ENCODE measurements at regions not wholly inside any gene's neighbourhood (a gene's known extent, or its start where the extent isn't known, plus 50 kb on each side); places are given as distances from the start of the nearest gene placed in this dataset.
"Not testable (repeated sequence)": the region's sequence is repeated elsewhere in the genome, so short reads cannot be mapped to it uniquely, and the experiment has no call there.

DNA sequence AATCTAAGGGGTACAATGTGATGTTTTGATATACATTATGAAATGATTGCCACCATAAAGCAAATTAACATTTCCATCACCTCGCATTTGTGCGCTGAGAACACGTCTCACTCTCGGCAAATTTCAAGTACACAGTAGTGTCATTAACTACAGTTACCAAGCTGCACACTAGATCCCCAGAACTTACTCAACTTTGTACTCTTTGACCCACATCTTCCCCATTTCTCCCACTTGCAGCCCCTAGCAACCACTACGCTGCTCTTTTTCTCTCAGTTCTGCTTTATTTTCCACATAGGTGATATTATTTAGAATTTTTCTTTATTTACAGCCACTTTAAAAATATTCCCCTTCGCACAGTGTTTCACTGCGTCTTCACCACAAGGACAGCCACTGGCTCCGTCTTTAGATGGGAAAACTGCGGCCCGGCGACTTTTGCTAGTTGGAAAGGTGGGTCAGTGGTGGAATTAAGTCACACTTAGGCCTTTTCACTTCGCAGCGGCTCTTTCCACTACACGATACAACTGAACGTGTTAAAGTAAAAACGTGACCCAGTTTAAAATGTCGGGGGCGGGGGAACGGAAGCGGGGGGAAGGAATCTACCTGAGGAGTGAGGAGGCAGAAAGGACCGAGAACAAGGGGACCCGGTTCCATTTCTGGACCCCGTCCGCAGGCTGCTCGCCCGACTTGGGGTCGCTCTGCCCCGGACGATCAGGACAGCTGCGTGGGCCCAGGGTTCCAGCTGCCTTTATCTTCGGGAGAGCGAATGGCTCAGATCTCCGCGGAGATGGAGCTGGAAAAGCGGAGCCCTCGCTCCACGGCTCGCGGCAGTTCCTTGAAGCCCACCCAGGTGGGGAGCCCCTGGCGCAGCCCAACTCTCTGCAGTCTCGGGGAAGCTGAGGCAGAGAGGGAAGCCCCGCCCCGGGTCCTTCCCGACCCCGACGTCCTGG is 486.1 kb downstream of the UQCRFS1 start:
- no peak for DNase-seq

DNA sequence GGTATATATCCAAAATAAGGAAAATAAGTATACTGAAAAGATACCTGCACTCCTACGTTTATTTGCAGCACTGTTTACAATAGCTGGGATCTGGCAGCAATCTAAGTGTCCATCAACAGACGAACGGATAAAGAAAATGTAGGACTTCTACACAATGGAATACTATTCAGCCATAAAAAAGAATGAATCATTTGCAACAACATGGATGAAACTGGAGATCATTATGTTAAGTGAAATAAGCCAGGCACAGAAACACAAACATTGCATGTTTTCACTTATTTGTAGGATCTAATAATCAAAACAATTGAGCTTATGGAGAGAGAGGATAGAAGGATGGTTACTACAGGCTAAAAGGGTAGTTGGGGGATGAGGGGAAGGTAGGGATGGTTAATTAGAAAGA is 494.0 kb downstream of the UQCRFS1 start:
- no peak for DNase-seq

DNA sequence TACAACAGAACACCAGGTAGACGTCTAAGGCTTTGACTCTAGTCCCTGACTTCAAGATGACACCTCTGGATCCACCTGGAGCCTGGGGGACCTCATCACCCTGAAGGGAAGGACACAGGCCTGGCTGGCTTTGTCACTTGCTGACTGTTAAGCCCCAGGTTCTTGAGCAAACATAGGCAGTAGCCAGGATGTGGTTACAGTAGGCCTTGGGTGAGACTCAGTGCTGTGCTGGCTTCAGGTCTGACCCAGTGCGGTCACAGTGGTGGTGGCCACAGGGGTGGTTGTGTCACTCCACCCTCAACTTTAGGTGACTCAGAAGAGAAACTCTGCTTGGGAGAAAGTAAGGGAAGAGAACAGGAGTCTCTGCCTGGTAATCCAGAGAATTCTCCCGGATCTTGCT is 497.8 kb downstream of the UQCRFS1 start:
- no peak for DNase-seq

DNA sequence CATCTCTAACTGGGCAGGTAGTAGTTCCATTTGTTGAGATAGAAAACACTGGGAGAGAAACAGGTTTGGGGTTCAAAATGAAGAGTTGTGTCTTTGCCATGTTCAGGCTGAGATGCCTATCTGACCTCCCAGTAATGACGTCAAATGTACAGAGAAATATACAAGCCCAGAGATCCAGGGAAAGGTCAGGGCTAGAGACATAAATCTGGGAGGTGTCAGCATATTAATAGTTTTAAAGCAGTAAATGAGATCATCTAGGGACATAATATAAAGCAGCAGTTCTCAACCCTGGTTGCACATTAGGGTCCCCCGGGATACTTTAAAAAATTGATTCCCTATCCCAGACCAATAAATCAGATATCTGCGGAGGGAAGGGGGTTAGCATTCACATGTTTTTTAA is 501.5 kb downstream of the UQCRFS1 start:
- DNase-seq, result no peak

DNA sequence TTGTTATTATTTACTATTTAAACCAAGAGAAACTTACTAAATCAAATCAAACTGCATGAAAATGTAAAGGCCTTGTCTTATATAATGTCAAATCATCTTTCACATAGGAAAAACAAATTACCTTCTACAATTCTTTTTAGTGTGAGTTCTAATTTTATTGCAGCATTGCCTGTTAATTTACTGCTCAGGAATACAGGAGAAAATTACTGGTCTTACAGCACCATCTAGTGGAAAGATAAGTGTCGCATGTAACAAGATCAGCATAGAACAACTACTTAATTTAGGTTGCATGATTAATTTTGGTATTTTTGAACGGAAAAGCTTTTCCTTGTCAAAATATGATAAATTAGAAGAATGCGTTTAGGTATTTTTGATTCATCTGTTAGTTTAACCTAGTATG is 502.7 kb downstream of the UQCRFS1 start:
- DNase-seq, result peak in 1 of 2 experiments; percentile 73

DNA sequence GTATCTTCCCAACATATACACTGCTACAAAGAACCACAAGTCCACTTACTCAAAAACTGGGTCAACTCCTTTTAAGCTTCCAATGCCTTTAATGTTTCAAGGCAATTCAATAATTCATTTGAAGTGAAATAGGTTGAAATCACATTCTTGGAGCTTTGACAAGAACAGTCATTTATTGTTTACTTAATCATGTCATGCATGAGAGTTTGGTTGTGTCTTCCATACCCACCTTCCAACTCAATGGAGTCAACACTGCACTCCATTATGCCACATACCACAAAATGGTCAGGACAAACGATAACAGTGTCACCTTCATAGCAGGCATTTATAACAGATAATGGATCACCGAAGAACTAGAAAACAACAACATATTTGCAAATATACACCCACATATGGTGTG is 506.3 kb downstream of the UQCRFS1 start:
- no peak for DNase-seq

DNA sequence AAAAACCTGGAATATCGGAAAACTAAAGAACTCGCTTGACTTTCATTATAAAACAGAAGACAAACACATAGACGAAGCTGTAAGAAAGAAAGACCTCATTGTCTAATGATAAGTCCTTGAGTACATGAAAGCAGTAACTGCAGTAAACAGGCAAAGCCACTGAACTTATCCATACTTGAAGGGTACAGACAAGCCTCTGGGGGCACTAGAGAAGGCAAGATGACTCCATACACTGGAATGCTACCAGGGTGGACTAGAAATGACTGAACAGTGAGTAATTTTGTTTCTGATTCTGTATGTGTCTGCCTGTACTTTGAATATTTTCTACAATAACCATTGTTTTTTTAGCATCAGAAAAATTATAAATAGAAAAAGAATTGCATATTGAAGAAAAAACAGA is 507.9 kb downstream of the UQCRFS1 start:
- DNase-seq, result peak; percentile 83 to 92

DNA sequence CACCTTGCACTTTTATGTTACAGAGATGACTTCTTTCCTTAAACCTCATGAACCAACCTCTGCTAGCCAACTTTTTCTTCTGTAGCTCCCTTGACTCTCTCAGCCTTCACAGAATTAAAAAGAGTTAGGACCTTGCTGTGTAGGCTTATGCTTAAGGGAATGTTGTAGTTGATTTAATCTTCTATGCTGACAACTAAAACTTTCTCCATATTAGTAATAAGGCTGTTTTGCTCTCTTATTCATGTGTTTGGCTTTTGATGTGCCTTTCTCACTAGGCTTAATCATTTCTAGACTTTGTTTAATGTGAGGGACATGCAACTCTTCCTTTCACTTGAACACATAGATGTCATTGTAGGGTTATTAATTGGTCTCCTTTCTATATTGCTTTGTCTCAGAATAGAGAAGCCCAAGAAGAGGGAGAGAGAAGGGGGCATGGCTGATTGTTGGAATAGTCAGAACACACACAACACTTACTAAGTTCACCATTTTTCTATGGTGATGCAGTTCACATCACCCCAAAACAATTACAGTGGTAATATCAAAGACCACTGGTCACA is 509.5 kb downstream of the UQCRFS1 start:
- DNase-seq, result no peak

DNA sequence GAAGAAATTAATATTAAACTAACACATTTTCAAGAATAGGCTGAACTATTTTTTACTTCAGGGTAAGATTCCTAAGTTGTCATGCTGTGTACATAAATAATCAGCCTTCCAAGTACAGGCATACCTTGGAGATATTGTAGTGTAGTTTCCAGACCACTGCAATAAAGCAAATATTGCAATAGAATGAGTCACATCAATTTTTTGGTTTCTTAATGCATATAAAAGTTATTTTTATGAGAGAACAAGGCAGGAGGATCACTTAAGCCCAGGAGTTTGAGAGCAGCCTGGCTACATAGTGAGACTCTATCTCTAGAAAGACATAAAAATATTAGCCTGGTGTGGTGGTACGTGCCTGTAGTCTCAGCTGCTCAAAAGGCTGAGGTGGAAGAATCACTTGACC is 511.5 kb downstream of the UQCRFS1 start:
- no peak for DNase-seq

DNA sequence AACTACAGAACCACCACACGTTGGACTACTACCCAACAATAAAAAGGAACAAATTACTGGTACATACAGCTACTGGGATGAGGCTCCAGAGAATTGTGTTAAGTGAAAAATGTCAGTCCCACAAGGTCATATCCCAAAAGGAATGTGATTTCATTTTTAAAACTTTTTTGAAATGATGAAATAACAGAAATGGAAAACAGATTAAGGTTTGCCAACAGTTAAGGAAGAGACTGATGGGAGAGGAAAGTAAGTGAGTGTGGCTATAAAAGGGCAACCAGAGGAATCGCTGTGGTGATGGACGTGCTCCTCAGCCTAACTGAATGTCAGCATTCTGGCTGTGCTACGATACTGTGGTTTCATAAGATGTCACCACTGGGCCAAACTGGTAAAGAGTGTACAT is 512.8 kb downstream of the UQCRFS1 start:
- no peak for DNase-seq

DNA sequence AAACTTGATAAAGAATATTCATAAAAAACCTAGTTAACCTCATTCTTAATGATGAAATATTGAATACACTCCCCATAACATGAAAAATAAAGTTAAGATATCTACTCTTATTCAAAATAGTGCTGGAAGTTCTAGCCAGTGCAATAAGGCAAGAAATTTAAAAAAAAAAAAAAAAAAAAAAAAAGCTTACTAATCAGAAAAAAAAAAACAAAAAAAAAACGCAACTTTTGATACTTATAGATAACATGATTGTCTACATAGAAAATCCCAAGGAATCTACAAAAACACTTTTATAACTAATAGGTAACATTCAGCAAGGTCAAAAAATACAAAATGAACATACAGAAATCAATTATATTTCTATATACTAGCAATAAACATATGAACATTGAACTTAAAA is 515.6 kb downstream of the UQCRFS1 start:
- DNase-seq, result no peak

DNA sequence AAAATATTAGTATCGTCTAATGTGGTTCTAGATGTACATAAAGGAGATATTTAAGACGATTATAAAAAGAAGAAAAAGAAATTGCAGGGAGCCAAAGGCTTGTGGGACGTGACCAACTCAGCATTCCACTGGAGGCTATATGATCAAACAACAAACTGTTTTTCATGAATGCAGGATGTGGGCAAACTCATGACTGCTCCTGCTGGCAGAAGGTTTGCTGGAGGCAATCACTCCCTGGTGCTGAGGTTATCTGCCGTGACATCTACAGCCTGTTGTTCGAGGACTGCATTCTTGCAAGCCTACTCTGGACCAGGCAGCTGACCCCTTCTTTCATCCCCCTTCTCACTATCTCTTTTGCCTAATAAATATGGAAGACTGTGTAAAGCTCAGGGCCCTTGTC is 518.1 kb downstream of the UQCRFS1 start:
- DNase-seq, result no peak

DNA sequence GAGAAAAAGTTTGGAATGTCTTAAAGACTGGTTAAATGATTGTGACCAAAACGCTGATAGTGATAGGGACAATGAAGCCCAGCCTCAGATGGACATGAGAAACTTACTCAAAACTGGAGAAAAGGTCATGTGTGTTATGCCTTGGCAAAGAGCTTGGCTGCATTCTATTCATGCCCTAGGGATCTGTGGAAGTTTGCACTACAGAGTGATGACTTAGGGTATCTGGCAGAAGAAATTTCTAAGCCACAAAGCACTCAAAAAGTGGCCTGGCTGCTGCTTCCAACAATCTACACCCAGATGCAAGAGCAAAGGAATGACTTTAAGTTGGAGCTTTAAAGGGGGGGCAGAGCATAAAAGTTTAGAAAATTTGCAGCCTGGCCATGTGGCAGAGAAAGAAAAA is 521.3 kb downstream of the UQCRFS1 start:
- no peak for DNase-seq

DNA sequence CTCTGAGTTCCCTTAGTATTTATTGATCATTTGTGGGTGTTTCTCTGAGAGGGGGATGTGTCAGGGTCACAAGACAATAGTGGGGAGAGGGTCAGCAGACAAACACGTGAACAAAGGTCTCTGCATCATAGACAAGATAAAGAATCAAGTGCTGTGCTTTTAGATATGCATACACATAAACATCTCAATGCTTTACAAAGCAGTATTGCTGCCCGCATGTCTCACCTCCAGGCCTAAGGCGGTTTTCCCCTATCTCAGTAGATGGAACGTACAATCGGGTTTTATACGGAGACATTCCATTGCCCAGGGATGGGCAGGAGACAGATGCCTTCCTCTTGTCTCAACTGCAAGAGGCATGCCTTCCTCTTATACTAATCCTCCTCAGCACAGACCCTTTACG is 523.5 kb downstream of the UQCRFS1 start:
- DNase-seq, result not testable (repeated sequence)

DNA sequence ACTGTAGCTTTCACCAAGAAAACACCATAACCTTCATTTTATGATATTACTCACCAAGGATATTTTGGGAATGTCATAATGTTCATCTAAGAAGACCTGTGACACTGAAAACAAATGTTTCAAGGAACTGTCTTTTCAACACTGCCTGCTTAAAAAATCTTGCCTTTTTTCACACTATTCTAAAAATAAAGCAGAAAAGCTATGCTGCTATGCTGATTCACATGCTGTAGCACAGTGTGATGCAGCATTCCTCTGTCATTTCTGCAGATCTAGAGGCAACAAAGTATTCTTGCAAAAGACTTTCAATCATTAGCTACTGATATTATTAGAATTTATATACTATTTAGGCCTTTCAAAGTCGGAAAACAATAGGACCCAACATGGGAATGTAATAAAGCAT is 525.7 kb downstream of the UQCRFS1 start:
- no peak for DNase-seq

DNA sequence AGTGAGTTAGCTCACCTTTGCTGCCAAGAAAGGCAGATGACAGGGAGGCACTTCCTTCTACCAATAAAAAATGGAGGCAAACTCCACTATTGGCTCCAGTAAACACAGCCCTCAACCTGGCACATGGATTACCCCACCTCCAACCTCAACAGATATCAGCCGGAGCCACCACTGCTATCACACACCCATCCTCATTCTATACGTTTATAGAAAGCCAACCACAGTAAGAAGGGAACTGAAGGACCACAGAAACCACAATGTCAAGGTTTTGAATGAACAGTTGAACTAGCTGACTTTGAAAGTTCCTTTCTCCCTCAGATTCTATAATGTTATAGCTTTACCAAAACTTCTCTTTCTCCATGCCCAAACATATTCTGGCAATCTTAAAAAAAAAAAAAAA is 526.2 kb downstream of the UQCRFS1 start:
- no peak for DNase-seq

DNA sequence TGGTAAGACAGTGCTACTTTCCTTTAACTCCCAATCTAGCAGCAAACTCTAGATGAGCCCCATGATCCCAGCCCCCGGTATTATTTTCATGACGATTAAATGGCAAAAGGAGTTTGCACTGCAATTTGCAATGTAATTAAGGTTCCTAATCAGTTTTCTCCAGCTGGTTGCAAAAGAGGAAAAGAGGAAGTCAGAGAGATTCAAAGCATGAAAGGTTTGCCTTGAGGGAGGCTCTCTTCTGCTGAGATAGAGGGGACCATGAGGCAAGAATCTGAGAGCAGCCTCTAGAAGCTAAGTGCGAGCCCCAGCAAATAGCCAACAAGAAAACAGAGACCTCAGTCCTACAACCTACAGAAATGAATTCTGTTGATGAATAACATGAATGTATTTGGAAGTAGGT is 527.1 kb downstream of the UQCRFS1 start:
- DNase-seq, result no peak

DNA sequence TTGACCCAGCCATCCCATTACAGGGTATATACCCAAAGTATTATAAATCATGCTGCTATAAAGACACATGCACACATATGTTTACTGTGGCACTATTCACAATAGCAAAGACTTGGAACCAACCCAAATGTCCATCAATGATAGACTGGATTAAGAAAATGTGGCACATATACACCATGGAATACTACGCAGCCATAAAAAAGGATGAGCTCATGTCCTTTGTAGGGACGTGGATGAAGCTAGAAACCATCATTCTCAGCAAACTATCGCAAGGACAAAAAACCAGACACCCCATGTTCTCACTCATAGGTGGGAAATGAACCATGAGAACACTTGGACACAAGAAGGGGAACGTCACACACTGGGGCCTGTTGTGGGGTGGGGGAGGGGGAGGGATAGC is 527.9 kb downstream of the UQCRFS1 start:
- DNase-seq, result not testable (repeated sequence)

DNA sequence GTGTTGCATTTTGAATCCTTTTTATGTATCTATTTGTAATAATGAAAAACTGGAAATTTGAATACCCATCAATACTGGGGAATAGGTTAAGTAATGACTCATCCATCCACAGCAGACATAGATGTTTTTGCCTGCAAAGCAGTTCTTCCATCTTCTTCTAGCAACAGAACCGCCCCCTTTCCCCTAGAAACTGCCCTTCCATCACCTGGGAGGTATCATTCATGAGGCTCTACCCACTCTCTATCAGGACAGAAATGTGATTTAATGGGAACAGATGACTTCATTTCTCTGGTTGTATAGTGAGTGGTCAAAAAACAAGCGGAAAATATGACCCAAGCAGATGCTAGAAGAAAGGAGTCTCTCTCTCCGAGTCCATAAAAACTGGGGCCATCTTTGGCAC is 532.8 kb downstream of the UQCRFS1 start:
- no peak for DNase-seq

DNA sequence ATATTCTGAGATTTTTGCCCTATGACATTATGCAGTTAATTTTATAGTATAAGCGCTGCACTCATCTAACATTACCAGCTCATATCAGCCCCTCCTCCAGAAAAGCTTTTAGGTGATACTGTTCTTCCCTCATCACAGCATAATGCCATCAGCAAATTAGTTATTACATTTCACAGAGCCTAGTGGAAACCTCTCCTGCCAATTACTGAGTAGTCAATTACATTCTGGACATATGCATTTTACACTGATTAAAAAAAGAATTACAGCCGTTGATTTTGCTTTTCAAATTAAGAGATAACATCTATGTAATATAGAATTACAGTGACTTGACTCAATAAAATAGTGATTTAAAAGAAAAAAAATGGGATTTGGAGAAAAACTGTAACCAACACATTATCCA is 542.1 kb downstream of the UQCRFS1 start:
- no peak for DNase-seq

DNA sequence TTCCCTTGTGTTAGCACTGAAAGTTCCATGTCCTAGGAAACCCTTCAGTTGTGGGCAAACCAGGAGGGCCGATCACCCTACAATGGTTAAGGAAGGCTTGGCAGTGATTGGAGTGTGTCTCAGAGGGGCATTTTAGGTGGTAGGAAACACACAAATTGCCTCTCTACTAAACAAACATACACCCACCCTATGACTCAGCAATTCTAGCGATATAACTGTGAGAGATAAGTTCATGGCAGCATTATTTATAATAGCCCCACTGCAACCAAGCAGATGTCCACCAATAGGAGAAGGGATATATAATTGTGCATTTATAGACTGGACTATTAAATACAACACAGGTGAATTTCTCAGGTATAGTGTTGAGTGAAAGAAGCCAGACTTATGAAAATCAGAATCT is 543.1 kb downstream of the UQCRFS1 start:
- DNase-seq, result no peak

DNA sequence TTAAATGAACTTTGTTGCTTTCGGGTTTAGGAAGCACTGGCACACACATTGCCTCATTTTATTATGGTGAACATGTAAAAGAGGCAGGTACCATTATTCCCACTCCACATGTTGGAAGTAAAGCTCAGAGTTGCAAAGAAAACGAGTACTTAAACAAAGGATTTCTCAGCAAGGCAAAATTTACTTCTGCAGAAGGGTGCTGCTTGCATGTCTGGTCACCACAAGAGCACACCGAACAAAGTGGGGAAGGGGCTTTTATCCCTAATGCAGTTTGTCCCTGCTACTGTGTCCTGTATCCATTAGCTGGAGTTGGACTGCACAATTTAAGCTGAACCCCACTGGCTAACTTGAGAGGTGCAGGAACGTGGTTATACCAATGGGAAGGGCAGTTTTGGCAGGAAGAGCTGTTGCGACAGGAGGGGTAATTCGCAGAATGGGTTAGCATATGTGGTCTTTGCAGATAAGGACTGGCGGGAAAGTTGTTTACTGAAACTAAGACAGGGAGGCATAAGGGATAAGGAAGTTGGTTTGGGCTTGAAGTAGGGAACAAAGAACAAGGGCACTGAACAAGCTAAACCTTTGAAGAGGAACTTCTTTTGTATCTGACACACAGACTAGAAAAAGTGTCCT is 545.5 kb downstream of the UQCRFS1 start:
- DNase-seq, result no peak

DNA sequence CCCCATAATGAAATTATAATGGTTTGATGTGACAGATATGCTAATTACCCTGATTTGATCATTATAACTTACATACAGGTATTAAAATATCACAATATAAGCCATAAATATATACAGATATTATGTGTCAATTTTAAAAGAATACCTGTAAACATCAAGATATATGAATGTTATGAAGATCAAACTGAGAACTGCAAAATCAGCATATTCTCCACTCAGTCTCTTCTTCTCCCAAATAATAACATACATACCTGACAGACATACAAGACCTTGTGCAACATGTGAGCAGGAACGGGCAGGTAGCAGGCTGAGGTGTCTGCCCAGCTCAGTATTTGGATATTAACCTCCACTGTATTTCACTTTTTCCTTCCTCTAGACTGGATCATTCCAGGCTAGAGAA is 547.2 kb downstream of the UQCRFS1 start:
- no peak for DNase-seq

DNA sequence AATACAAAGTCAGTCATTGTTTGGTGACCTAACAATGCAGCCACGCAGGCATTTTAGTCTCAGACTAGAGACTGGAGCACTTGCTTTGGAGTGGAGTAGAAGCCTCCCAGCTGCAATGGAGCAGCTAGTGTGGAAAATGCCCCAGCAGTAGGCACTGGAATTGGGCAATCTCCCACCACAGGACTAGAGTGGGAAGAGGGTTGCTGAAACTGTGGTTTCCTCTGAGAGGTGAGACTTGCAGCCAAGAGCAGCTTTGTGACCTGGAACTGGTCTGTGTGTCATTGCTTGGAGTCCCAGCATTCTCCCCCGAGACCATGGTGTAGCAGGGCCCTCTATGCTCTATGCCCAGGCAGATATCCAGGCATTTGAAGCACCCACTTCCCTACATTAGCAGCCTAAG is 556.3 kb downstream of the UQCRFS1 start:
- DNase-seq, result no peak
